HCT116 (cell line): ENCODE measurements at regions not wholly inside any gene's neighbourhood (a gene's known extent, or its start where the extent isn't known, plus 50 kb on each side); places are given as distances from the start of the nearest gene placed in this dataset.
"Not testable (repeated sequence)": the region's sequence is repeated elsewhere in the genome, so short reads cannot be mapped to it uniquely, and the experiment has no call there.

Source experiments
- ATAC-seq: fragments of 200-7000 bp; cut with Tn5 transposase; 2 replicates; pipeline ENCODE4 v1.9.1; 2020; ENCODE audit warnings: mild to moderate bottlenecking, moderate library complexity
- BruUV-seq: library from RNA; stranded (reverse); fragments of 400-500 nt; replicated peaks from 2 replicates; lab custom pipeline; 2021; lab: Mats Ljungman, UMichigan
- CTCF ChIA-PET: fragments of 300-600 bp; sonication (Branson Sonifier 250); formaldehyde crosslinking; loops from one replicate; lab custom pipeline; 2021; ENCODE audit warnings: antibody characterized with exemption; lab: Charles Lee
- POLR2A ChIA-PET: fragments of 300-600, 350-600 bp; sonication (Branson Sonifier 250); formaldehyde crosslinking; loops from one replicate; lab custom pipeline; 2021; ENCODE audit warnings: antibody characterized with exemption; lab: Charles Lee
- RAD21 ChIA-PET, 2 experiments: fragments of 300-600 bp; sonication (Branson Sonifier 250); formaldehyde crosslinking; loops; one replicate each; lab custom pipeline; 2023; ENCODE audit warnings: low total read pairs in 2 of 2; ENCODE audit not compliant: uncharacterized antibody in 2 of 2, unreplicated experiment in 2 of 2, low non-redundant PET in 1 of 2; lab: Charles Lee
- DNase-seq: peaks from one replicate; pipeline ENCODE4 v3.0.0-alpha.2; 2010; ENCODE audit warnings: low read depth, low spot score
- H2AFZ ChIP-seq: fragments of 200-600 bp; shearing (Covaris generic), sonication (generic); 2 replicates; pipeline ENCODE4 v1.6.1; 2017; ENCODE audit warnings: low read depth, mixed run types, mixed read lengths, antibody characterized with exemption, low read length; ENCODE audit not compliant: poor library complexity, severe bottlenecking
- H3K27ac ChIP-seq: 2 replicates; pipeline ENCODE4 v1.5.1; 2012; ENCODE audit warnings: low read depth, low read length
- H3K27me3 ChIP-seq: fragments of 200-600 bp; sonication (generic); 2 replicates; pipeline ENCODE4 v1.6.1; 2016; ENCODE audit warnings: mixed run types, low read length, mixed read lengths; ENCODE audit not compliant: insufficient read depth
- H3K36me3 ChIP-seq, 2 experiments: fragments of 200-500 bp in 1 of 2; fragments of 200-600 bp in 1 of 2; sonication (Bioruptor generic) in 1 of 2; sonication (generic) in 1 of 2; 2 replicates each; pipeline versions ENCODE4 v1.5.1 to v1.6.1; 2014 to 2016; ENCODE audit warnings: low read length in 2 of 2, inconsistent platforms in 1 of 2, mixed read lengths in 1 of 2, mixed run types in 1 of 2; ENCODE audit not compliant: insufficient read depth in 2 of 2, control insufficient read depth in 1 of 2
- H3K4me1 ChIP-seq, 2 experiments: fragments of 200-600 bp in 1 of 2; sonication (generic) in 1 of 2; 2 replicates each; pipeline versions ENCODE4 v1.5.1 to v1.6.1; 2012 to 2017; ENCODE audit warnings: low read length in 2 of 2, inconsistent platforms in 1 of 2, mild to moderate bottlenecking in 1 of 2, mixed read lengths in 1 of 2, mixed run types in 1 of 2, moderate library complexity in 1 of 2; ENCODE audit not compliant: insufficient read depth in 2 of 2, control insufficient read depth in 1 of 2
- H3K4me2 ChIP-seq: fragments of 200-600 bp; sonication (generic); 2 replicates; pipeline ENCODE4 v1.6.1; 2017; ENCODE audit warnings: mixed run types, low read length, mixed read lengths
- H3K4me3 ChIP-seq, 2 experiments: fragments of 200-600 bp in 1 of 2; sonication (generic) in 1 of 2; replicated peaks in 1 of 2; 2 replicates each; pipeline ENCODE4 v1.5.1; 2011 to 2016; ENCODE audit warnings: low read length in 2 of 2, control low read depth in 1 of 2, low read depth in 1 of 2, mild to moderate bottlenecking in 1 of 2, mixed read lengths in 1 of 2, mixed run types in 1 of 2
- H3K79me2 ChIP-seq: fragments of 200-600 bp; sonication (generic); 2 replicates; pipeline ENCODE4 v1.6.1; 2017; ENCODE audit warnings: mild to moderate bottlenecking, mixed run types, low read length, moderate library complexity, mixed read lengths; ENCODE audit not compliant: insufficient read depth
- H3K9ac ChIP-seq: fragments of 200-600 bp; sonication (generic); 2 replicates; pipeline ENCODE4 v1.6.1; 2016; ENCODE audit warnings: low read length, mixed read lengths
- H3K9me2 ChIP-seq: fragments of 200-600 bp; sonication (generic), shearing (Covaris generic); 2 replicates; pipeline ENCODE4 v1.6.1; 2017; ENCODE audit warnings: mixed run types, mild to moderate bottlenecking, moderate library complexity; ENCODE audit not compliant: insufficient read depth
- H3K9me3 ChIP-seq, 2 experiments: fragments of 200-500 bp in 1 of 2; fragments of 200-600 bp in 1 of 2; sonication (Bioruptor generic) in 1 of 2; sonication (generic) in 1 of 2; 2 replicates each; pipeline ENCODE4 v1.6.1; 2014 to 2017; ENCODE audit warnings: low read length in 2 of 2, mixed read lengths in 2 of 2, inconsistent platforms in 1 of 2, low read depth in 1 of 2, mild to moderate bottlenecking in 1 of 2, mixed run types in 1 of 2, moderate library complexity in 1 of 2; ENCODE audit not compliant: control insufficient read depth in 1 of 2, insufficient read depth in 1 of 2
- H4K20me1 ChIP-seq: fragments of 200-600 bp; sonication (generic), shearing (Covaris generic); 2 replicates; pipeline ENCODE4 v1.6.1; 2017; ENCODE audit warnings: mixed run types, mild to moderate bottlenecking, moderate library complexity; ENCODE audit not compliant: insufficient read depth
- ELF1 ChIP-seq: IDR thresholded peaks from 2 replicates; pipeline ENCODE4 v1.6.1; 2012; ENCODE audit warnings: low read depth, borderline replicate concordance
- SIN3A ChIP-seq: IDR thresholded peaks from 2 replicates; pipeline ENCODE4 v1.6.1; 2012; ENCODE audit warnings: low read depth
- intact Hi-C: fragments of 100-400 bp; cut with micrococcal nuclease; formaldehyde crosslinking; loops from 2 replicates; pipeline ENCODE4 v1.10.0; 2022

DNA sequence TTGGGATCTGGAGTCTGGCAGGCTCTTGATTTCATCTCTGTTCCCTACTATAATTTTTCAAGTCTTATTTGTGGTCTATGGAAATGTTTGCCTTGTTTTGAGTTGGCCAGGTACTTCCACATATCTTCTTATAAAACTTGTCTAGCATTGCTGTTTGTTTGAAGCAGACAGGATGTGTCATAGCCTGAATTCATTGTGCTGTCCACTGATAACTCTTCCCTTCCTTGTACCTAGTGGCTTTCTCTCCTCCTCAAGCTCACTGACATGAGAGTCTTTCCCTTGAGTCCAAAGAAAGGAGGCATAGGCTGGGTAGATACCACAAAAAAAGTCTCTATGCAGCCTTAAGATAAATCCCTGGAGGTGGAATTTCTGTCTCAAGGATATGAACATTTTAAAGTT, 59.2 kb upstream of the FAM241A start:
- peaks cover 43 to 54% of the 10 kb centered on the region in 2 experiments for H3K4me1 ChIP-seq
- H3K36me3 ChIP-seq, result no peaks in the 10 kb centered on the region
- no peak overlapping the region for H3K27ac ChIP-seq
- DNase-seq (no peak), ATAC-seq (no peak)
- intact Hi-C loops, result no loop called here
- TF ChIP-seq SIN3A, result no peak
- no peak for TF ChIP-seq ELF1
- RAD21 ChIA-PET, result no interaction called here
- POLR2A ChIA-PET, result no interaction called here
- H3K9me3 ChIP-seq, result no peaks in the 10 kb centered on the region
- H3K9me2 ChIP-seq, result no peaks in the 10 kb centered on the region
- no peaks in the 10 kb centered on the region for H4K20me1 ChIP-seq
- no peaks in the 10 kb centered on the region for H3K27me3 ChIP-seq
- no peak overlapping the region for H3K4me2 ChIP-seq
- no peak overlapping the region for H3K4me3 ChIP-seq
- CTCF ChIA-PET, result interaction anchor here (1.5 kb wide), 1 partner anchor 14 kb away, joined by 7 read pairs; no protein-coding TSS in a partner anchor
- BruUV-seq, result no TSS peak
- H3K9ac ChIP-seq, result no peak overlapping the region
- no peaks in the 10 kb centered on the region for H3K79me2 ChIP-seq
- H2AFZ ChIP-seq, result peak overlapping the region; percentile 76

- H3K27me3 ChIP-seq, RAD21 ChIA-PET, intact Hi-C loops, H3K4me3 ChIP-seq, H3K9ac ChIP-seq, H3K36me3 ChIP-seq, H4K20me1 ChIP-seq, H3K4me2 ChIP-seq, H2AFZ ChIP-seq, H3K9me3 ChIP-seq, H3K79me2 ChIP-seq, H3K27ac ChIP-seq, POLR2A ChIA-PET, H3K9me2 ChIP-seq, ATAC-seq, DNase-seq, BruUV-seq: not testable (repeated sequence)
- CTCF ChIA-PET, result interaction anchor here (1.5 kb wide), 1 partner anchor 13 kb away, joined by 7 read pairs; no protein-coding TSS in a partner anchor
- peaks cover 42 to 49% of the 10 kb centered on the region in 2 experiments for H3K4me1 ChIP-seq
These were observed 58.6 kb upstream of the FAM241A start for GRCh38 chr4:112086661-112087060.

GRCh38 chr4:112092330-112092729, 52.9 kb upstream of the FAM241A start:
- CTCF ChIA-PET, H4K20me1 ChIP-seq, DNase-seq, H3K79me2 ChIP-seq, RAD21 ChIA-PET, POLR2A ChIA-PET, H3K27me3 ChIP-seq, H3K9me2 ChIP-seq, H3K4me2 ChIP-seq, ATAC-seq, BruUV-seq, H3K9ac ChIP-seq, H3K9me3 ChIP-seq, H3K27ac ChIP-seq, H3K4me1 ChIP-seq, H3K36me3 ChIP-seq, H2AFZ ChIP-seq, H3K4me3 ChIP-seq: not testable (repeated sequence)
- intact Hi-C loops, result loop anchor here (10.0 kb wide), 1 partner anchor 172 kb away; no protein-coding TSS in a partner anchor
